ENCODE measurements at regions not wholly inside any gene's neighbourhood (a gene's known extent, or its start where the extent isn't known, plus 50 kb on each side); places are given as distances from the start of the nearest gene placed in this dataset.

DNA sequence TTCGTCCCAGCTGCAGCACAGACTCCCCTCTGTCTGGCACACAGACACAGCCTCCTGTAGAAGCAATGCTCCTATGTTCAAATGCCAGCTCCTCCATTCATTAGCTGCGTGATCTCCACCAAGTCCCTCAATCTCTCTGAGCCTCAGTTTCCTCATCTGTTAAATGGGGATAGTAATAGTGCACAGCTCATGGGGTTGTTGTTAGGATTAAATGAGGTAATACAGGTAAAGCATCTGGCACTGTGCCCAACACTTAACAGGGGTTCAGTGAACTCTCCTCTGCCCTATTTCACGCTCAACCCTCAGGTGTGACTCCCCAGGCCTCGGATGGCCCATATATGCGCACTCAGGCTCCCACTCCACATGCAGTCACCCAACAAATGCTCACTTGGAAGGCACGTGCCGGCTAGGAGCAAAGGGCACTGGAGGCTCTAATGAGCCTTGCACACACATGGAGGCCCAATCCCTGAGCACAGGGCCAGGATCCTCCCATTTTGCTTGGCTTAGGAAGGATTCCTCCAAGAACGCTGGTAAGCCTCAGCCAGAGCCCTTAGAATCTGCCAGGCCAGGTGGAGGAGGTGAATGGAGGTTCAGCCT, 176.0 kb upstream of the LINGO1 start:
- TF ChIP-seq, protein P1, sequence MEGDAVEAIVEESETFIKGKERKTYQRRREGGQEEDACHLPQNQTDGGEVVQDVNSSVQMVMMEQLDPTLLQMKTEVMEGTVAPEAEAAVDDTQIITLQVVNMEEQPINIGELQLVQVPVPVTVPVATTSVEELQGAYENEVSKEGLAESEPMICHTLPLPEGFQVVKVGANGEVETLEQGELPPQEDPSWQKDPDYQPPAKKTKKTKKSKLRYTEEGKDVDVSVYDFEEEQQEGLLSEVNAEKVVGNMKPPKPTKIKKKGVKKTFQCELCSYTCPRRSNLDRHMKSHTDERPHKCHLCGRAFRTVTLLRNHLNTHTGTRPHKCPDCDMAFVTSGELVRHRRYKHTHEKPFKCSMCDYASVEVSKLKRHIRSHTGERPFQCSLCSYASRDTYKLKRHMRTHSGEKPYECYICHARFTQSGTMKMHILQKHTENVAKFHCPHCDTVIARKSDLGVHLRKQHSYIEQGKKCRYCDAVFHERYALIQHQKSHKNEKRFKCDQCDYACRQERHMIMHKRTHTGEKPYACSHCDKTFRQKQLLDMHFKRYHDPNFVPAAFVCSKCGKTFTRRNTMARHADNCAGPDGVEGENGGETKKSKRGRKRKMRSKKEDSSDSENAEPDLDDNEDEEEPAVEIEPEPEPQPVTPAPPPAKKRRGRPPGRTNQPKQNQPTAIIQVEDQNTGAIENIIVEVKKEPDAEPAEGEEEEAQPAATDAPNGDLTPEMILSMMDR (IDR thresholded peaks at IDR 0.05) = no peak
- TF ChIP-seq POLR2A (IDR thresholded peaks at IDR 0.05) = no peak

All from ovary (tissue), 3 donors.